HG03095 (cell line): ENCODE measurements at regions not wholly inside any gene's neighbourhood (a gene's known extent, or its start where the extent isn't known, plus 50 kb on each side); places are given as distances from the start of the nearest gene placed in this dataset.
"Not testable (repeated sequence)": the region's sequence is repeated elsewhere in the genome, so short reads cannot be mapped to it uniquely, and the experiment has no call there.

Source experiments
- ATAC-seq: cut with Tn5 transposase; IDR thresholded peaks from one replicate; pipeline ENCODE4 v1.9.1; 2021; ENCODE audit warnings: moderate library complexity; ENCODE audit not compliant: unreplicated experiment

GRCh38 chr6:33896391-33897188 lies 92.8 kb upstream of the MLN start:
- no peak for ATAC-seq

- no peak for ATAC-seq
Measured at GRCh38 chr6:33895988-33896387, 92.2 kb upstream of the MLN start.

DNA sequence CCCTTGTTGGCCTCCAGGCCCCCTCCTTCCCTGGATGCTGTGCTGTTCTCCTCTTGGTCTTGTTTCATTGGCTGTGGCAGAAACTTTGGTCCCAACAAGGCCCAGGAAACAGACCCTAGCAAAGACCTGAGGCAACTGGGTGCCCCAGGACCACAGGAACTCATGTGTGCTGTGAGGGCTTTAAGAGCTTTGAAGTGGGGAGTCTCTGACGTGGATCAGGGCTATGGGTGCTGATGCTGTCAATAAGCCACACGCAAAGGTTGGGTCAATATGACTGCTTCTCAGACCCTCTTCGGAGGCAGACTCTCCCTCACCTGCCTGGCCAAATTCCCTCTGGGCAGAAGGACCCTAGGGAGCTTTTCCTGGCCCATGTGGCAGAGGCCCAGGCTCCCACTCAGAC lies 91.5 kb upstream of the MLN start:
- no peak for ATAC-seq

DNA sequence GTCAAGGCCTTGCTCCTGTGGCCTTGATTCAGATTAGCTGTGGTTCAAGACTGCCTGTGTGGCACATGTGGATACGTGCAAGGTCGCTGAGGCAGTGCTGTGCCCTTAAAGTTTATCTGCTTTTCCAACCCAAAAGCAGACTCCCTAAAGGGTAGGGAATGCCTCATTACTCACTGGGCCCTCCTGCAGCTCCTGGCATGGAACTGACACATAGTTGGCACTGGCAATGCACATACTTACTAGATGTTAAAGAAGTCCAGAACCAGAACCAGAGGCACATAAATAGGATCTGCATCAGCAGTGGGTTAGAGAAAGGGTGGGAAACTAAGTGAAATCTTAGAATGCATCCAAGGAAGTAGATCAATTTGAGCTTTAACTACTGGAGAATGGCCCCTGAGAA lies 90.6 kb upstream of the MLN start:
- no peak for ATAC-seq

DNA sequence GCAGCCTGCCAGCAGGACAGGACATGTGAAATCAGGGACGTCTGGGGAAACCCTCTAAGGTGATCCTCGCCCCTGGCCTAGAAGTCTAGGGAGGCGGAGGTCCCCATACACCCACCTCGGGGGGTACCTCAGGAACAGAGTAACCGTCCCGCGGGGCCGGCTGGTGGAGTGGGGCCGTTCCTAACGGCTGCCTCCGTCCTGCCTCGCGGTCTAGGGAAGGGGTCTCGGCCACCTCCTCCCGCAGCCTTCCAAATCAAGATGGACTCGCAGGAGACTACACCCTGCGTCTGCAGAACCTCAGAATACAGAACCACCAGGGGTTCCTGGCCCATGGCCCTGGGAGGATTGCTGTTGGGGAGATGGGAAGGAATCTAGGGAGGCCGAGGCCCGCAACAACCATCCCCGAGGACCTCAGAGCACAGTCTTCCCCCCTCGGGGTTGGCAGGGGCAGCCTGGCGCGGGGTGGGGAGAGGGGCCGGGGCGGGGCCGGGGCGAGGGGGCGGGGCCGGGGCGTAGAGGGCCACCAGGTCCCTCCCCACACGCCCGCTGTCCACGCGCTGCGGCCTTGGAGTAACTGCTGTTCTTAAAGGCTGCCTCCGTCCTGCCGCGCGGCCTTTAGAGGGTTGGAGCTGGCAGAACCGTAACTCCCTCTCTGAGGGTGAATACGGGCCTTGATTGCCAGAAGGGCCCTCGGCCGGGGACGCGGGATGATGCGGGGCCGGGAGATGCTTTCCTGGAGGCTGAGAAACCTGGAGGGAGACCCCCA lies 89.0 kb upstream of the MLN start:
- ATAC-seq = no peak

DNA sequence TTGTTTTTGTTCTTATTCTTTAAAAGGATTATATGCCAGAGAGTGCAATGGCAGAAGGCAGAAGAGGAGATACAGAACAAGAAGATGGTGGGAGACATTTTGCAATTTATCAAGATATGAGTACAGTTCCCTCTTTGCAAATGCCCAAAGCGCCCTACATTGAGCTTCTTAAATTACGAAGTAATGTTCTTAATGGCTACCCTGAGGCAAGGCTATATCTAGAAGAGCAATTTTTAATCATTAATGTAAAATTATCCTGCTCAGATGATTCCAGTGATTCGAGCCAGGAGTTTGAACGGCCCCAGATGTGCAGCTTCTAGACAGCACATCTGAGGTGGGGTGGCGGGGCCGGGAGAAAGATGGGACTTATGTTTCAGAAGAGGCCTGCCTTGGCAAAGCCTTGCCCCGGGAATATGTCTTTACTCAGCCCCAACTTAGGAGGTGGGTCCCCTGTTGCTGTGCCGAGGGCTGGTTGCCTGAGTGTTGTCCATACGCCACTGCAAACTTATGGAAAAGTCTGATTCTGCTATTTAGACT lies 84.9 kb upstream of the MLN start:
- ATAC-seq = no peak

GRCh38 chr6:33888183-33888582 lies 84.4 kb upstream of the MLN start:
- ATAC-seq = no peak

GRCh38 chr6:33886673-33887144 lies 82.9 kb upstream of the MLN start:
- no peak for ATAC-seq

- ATAC-seq = no peak
Measured at GRCh38 chr6:33885132-33886057, 81.6 kb upstream of the MLN start.

DNA sequence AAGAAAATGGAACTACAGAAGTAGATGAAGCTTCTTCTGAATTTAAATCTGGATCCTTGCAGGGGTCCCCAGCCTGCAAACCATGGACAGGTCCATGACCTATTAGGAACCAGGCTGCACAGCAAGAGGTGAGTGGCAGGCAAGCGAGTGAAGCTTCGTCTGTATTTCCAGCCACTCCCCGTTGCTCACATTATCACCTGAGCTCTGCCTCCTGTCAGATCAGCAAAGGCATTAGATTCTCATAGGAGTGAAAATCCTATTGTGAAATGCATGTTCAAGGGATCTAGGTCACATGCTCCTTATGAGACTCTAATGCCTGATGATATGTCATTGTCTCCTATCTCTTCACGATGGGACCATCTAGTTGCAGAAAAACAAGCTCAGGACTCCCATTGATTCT lies 79.8 kb upstream of the MLN start:
- not testable (repeated sequence) for ATAC-seq

- ATAC-seq = no peak
Measured at GRCh38 chr6:33882154-33882553, 78.4 kb upstream of the MLN start.

DNA sequence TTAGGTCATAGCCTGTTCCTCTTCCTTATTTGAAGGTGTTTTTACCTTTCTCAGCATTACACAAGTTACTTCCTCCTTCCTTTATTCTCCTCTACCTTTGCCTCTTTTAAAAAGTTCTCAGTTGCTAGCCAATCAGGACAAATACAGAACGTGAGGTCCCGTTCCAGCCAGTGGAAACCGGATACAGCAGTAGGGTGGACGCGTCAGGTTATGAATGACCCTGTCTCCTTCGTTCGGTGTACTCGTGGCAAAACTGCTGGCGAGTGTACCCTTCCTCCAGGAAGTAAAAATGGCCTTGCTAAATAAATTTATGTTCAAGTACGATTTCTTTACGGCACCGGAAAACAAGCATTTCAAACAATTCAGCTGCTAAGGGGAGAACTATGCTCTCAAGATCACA lies 77.0 kb upstream of the MLN start:
- no peak for ATAC-seq

GRCh38 chr6:33880104-33880678 lies 76.4 kb upstream of the MLN start:
- ATAC-seq = no peak

- no peak for ATAC-seq
Measured at GRCh38 chr6:33878562-33878961, 74.8 kb upstream of the MLN start.

GRCh38 chr6:33877982-33878535 lies 74.3 kb upstream of the MLN start:
- ATAC-seq = no peak

DNA sequence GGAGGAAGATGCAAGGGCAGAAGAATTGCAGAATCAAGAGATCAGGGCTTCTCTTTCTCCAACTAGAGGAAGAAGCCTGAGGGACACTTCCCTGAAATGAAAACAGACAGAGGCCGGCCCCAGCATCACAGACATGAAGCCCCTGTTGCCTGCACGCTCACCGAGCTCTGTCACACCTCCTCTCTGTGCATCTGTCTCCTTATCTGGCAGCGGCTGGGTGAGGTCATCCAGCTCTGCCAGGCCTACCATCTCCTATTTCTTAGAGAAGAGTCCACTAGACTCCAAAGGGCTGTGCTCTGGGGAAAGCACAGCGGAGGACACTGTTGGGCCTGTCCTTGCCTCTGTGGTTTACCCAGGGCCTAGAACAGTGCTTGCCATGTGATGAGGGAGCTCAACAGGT lies 71.9 kb upstream of the MLN start:
- no peak for ATAC-seq

- no peak for ATAC-seq
Measured at GRCh38 chr6:33875141-33875581, 71.4 kb upstream of the MLN start.

DNA sequence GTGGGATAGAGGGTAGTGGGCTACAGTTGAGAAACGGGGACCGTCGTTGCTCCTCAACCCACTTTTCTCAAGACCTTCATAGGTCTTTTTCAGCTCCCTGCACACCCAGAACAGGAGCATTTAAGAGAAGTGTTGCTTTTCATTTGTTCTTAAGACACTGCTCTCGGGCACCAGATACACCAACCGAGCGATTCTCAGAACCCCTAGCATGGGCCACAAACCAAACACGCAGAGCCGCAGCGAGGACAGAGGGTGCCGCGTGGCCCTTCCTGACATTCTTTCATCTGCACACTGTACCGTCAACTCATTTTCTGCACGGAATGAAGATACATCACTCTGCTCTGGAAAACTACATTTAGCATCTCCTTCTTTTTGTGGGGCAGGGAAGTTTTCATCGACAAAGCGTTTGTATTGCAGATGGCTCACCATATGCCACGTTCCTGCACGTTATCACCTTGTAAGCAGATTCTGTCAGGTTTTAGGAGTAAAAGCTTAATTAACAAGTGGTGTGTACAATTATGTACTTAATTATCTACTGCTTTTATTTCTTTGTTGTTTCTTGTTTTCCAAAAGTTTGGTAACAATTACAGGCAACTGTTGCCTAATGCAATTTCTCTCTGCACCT lies 70.4 kb upstream of the MLN start:
- no peak for ATAC-seq

DNA sequence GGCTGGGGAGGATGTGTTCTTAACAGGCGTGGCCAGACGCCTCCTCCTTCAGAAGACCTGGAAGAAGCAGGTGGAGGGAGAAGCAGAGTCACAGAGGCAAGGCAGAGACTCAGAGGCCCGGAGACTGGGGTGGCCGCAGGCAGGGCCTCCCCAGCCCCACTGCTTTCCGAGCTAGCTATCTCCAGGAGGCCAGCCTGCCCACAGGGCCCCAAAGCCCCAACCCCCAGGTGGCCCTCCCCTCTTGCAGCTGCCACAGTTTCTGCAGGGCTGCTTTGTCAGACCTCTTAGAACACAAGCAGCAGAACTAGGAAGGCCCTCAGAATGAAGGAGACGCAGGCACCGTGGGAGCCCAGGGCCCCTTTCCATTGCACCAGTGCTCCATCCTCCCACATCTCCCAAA lies 69.0 kb upstream of the MLN start:
- no peak for ATAC-seq
